ENCODE measurements at regions not wholly inside any gene's neighbourhood (a gene's known extent, or its start where the extent isn't known, plus 50 kb on each side); places are given as distances from the start of the nearest gene placed in this dataset.
"Not testable (repeated sequence)": the region's sequence is repeated elsewhere in the genome, so short reads cannot be mapped to it uniquely, and the experiment has no call there.

GRCh38 chr6:27834879-27835549 is 77.2 kb downstream of the OR2B2 start:
- DNase-seq (ENCODE audit: extremely low spot score): no peak
- TF ChIP-seq CTCF (IDR thresholded peaks at IDR 0.05; ENCODE audit: control extremely low read depth, extremely low read depth, low read depth, missing control alignments): no peak
- ChIA-PET CTCF (interaction anchor here (1.1 to 7.9 kb wide), 8 partner anchors 14 to 1809 kb away, joined by 3 to 79 read pairs (median 15); a partner anchor contains a TSS), POLR2A (interaction anchor here (1.4 to 10.3 kb wide), 4 partner anchors 25 to 58 kb away, joined by 8 to 168 read pairs (median 64); a partner anchor contains a TSS)

GRCh38 chr6:27834384-27834783 is 77.8 kb downstream of the OR2B2 start:
- CTCF ChIA-PET: interaction anchor here (1.1 to 7.9 kb wide), 5 partner anchors 13 to 61 kb away, joined by 3 to 79 read pairs (median 53); a partner anchor contains a TSS
- POLR2A ChIA-PET: interaction anchor here (1.4 to 10.3 kb wide), 4 partner anchors 10 to 59 kb away, joined by 8 to 120 read pairs (median 8); a partner anchor contains a TSS
- TF ChIP-seq CTCF (IDR thresholded peaks at IDR 0.05; ENCODE audit: control extremely low read depth, extremely low read depth, low read depth, missing control alignments): no peak
- DNase-seq (ENCODE audit: extremely low spot score): no peak

- ChIA-PET CTCF (interaction anchor here (1.1 to 7.9 kb wide), 4 partner anchors 10 to 65 kb away, joined by 3 to 63 read pairs (median 4); a partner anchor contains a TSS), POLR2A (interaction anchor here (0.6 to 10.3 kb wide), 10 partner anchors 17 to 1616 kb away, joined by 3 to 120 read pairs (median 5); a partner anchor contains a TSS)
- DNase-seq (ENCODE audit: extremely low spot score): not testable (repeated sequence)
These were observed 80.6 kb downstream of the OR2B2 start for GRCh38 chr6:27831434-27832081.

- ChIA-PET CTCF (interaction anchor here (1.1 to 7.9 kb wide), 2 partner anchors 9 to 64 kb away, joined by 3 to 63 read pairs; a partner anchor contains a TSS), POLR2A (interaction anchor here (0.6 to 10.3 kb wide), 10 partner anchors 16 to 1616 kb away, joined by 3 to 120 read pairs (median 5); a partner anchor contains a TSS)
- not testable (repeated sequence) for DNase-seq (ENCODE audit: extremely low spot score)
These were observed 81.4 kb downstream of the OR2B2 start for GRCh38 chr6:27830600-27831433.

- TF ChIP-seq CTCF (IDR thresholded peaks at IDR 0.05; ENCODE audit: control extremely low read depth, extremely low read depth, low read depth, missing control alignments): no peak
- ChIA-PET POLR2A (interaction anchor here (0.8 to 10.3 kb wide), 7 partner anchors 16 to 63 kb away, joined by 3 to 120 read pairs (median 6); a partner anchor contains a TSS), CTCF (interaction anchor here (1.1 kb wide), 1 partner anchor 65 kb away, joined by 3 read pairs; no protein-coding TSS in a partner anchor)
- DNase-seq (ENCODE audit: extremely low spot score): no peak
These were observed 82.0 kb downstream of the OR2B2 start for GRCh38 chr6:27830212-27830599.

- no peak for DNase-seq (ENCODE audit: extremely low spot score)
These were observed 82.6 kb downstream of the OR2B2 start for GRCh38 chr6:27829453-27830211.

GRCh38 chr6:27827477-27827876 is 84.7 kb downstream of the OR2B2 start:
- CTCF ChIA-PET; POLR2A ChIA-PET; DNase-seq (ENCODE audit: extremely low spot score): not testable (repeated sequence)

More at GRCh38 chr6:27829453-27830211, 82.6 kb downstream of the OR2B2 start:
- ChIA-PET POLR2A (interaction anchor here (0.8 to 10.3 kb wide), 5 partner anchors 15 to 64 kb away, joined by 3 to 120 read pairs (median 8); a partner anchor contains a TSS), CTCF (interaction anchor here (0.9 kb wide), 1 partner anchor 36 kb away, joined by 3 read pairs; a partner anchor contains a TSS)
- no peak for TF ChIP-seq CTCF (IDR thresholded peaks at IDR 0.05; ENCODE audit: control extremely low read depth, extremely low read depth, low read depth, missing control alignments)

- DNase-seq (ENCODE audit: extremely low spot score); CTCF ChIA-PET; POLR2A ChIA-PET: not testable (repeated sequence)
These were observed 85.6 kb downstream of the OR2B2 start for GRCh38 chr6:27826612-27826985.

GRCh38 chr6:27825848-27826611 is 86.2 kb downstream of the OR2B2 start:
- not testable (repeated sequence) for DNase-seq (ENCODE audit: extremely low spot score)
- ChIA-PET CTCF (interaction anchor here (1.4 to 9.1 kb wide), 4 partner anchors 9 to 68 kb away, joined by 3 to 80 read pairs (median 35); a partner anchor contains a TSS), POLR2A (interaction anchor here (1.7 to 3.4 kb wide), 3 partner anchors 11 to 67 kb away, joined by 8 to 38 read pairs (median 30); a partner anchor contains a TSS)
